ENCODE measurements at regions not wholly inside any gene's neighbourhood (a gene's known extent, or its start where the extent isn't known, plus 50 kb on each side); places are given as distances from the start of the nearest gene placed in this dataset.

DNA sequence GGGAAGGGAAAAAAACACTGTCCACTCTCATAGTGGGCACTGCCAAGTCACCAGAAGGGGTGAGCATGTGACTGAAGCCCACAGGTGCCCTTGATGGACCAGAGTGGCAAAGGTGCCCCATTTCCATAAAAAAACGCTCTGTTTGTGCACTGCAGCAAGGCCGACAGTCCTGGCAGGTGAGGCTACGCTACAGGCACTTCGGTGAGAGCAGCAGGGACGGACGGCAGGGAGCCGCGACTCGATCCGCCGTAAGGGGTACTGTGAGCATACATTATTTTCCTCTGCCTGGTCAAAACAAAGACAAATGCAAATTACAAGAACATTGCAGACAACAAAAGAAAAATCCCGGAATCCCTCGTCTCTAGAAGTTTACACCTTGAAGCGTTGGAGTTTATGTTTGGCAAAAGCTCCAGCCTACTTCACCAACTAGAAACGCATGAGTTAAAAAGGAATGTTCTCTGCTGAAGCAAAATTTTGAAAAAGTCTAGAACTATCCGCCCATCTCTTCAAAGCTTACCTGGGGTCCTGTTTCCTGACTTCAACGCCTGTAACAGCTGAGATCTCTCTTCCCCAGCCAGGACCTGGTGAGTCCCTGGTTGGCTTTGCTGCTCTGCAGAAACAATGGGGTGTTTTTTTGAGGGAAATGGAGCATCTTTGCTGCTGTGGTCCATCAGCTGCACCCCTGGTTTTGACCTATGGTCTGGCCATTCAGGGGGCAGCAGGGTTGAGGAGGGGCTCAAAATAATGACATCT, 52.9 kb upstream of the RFLNA start:
- no peak for TF ChIP-seq POLR2AphosphoS5 (IDR thresholded peaks at IDR 0.05)
- TF ChIP-seq, protein P1, sequence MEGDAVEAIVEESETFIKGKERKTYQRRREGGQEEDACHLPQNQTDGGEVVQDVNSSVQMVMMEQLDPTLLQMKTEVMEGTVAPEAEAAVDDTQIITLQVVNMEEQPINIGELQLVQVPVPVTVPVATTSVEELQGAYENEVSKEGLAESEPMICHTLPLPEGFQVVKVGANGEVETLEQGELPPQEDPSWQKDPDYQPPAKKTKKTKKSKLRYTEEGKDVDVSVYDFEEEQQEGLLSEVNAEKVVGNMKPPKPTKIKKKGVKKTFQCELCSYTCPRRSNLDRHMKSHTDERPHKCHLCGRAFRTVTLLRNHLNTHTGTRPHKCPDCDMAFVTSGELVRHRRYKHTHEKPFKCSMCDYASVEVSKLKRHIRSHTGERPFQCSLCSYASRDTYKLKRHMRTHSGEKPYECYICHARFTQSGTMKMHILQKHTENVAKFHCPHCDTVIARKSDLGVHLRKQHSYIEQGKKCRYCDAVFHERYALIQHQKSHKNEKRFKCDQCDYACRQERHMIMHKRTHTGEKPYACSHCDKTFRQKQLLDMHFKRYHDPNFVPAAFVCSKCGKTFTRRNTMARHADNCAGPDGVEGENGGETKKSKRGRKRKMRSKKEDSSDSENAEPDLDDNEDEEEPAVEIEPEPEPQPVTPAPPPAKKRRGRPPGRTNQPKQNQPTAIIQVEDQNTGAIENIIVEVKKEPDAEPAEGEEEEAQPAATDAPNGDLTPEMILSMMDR (IDR thresholded peaks at IDR 0.05) = no peak
